Fibroblast of lung (primary cell): ENCODE measurements at regions not wholly inside any gene's neighbourhood (a gene's known extent, or its start where the extent isn't known, plus 50 kb on each side); places are given as distances from the start of the nearest gene placed in this dataset.
A peak's percentile ranks its signal among the peaks of the same experiment; 100 is the strongest.

Experiments
- DNase-seq, 2 donors: peaks; one replicate each; pipeline versions ENCODE4 v3.0.0 to v3.0.0-alpha.2; 2010; ENCODE audit warnings: low read depth in 2 of 2
- H2AFZ ChIP-seq: 2 replicates; pipeline ENCODE4 v1.5.1; 2012; ENCODE audit warnings: low read length, control low read depth, inconsistent platforms
- H3K27ac ChIP-seq: 2 replicates; pipeline ENCODE4 v1.5.1; 2011; ENCODE audit warnings: low read length, control low read depth; ENCODE audit not compliant: insufficient read depth
- H3K27me3 ChIP-seq: 2 replicates; pipeline ENCODE4 v1.5.1; 2011; ENCODE audit warnings: mild to moderate bottlenecking, low read length; ENCODE audit not compliant: control insufficient read depth, insufficient read depth
- H3K36me3 ChIP-seq: 2 replicates; pipeline ENCODE4 v1.5.1; 2011; ENCODE audit warnings: low read length; ENCODE audit not compliant: control insufficient read depth, insufficient read depth
- H3K4me1 ChIP-seq: 2 replicates; pipeline ENCODE4 v1.5.1; 2011; ENCODE audit warnings: low read length; ENCODE audit not compliant: control insufficient read depth, insufficient read depth; ENCODE audit errors: extremely low read depth
- H3K4me2 ChIP-seq: 2 replicates; pipeline ENCODE4 v1.5.1; 2011; ENCODE audit warnings: low read length, control low read depth; ENCODE audit not compliant: insufficient read depth; ENCODE audit errors: extremely low read depth
- H3K4me3 ChIP-seq, 4 experiments: fragments of 200-600 bp in 1 of 4; sonication (generic) in 1 of 4; replicated peaks in 1 of 4; 2 replicates each; pipeline ENCODE4 v1.5.1; 2011 to 2016; ENCODE audit warnings: low read length in 4 of 4, low read depth in 3 of 4, mild to moderate bottlenecking in 3 of 4, control low read depth in 2 of 4, inconsistent platforms in 1 of 4, mixed read lengths in 1 of 4; ENCODE audit not compliant: insufficient read depth in 1 of 4; ENCODE audit errors: control extremely low read depth in 1 of 4
- H3K79me2 ChIP-seq: 2 replicates; pipeline ENCODE4 v1.5.1; 2012; ENCODE audit warnings: mild to moderate bottlenecking, low read length, inconsistent platforms; ENCODE audit not compliant: control insufficient read depth, insufficient read depth
- H3K9ac ChIP-seq: 2 replicates; pipeline ENCODE4 v1.5.1; 2011; ENCODE audit warnings: mild to moderate bottlenecking, low read length, control low read depth; ENCODE audit not compliant: insufficient read depth
- H3K9me3 ChIP-seq: 2 replicates; pipeline ENCODE4 v1.5.1; 2012; ENCODE audit warnings: low read depth, low read length; ENCODE audit not compliant: control insufficient read depth, insufficient read depth
- H4K20me1 ChIP-seq: 2 replicates; pipeline ENCODE4 v1.5.1; 2011; ENCODE audit warnings: low read length; ENCODE audit not compliant: control insufficient read depth, insufficient read depth; ENCODE audit errors: extremely low read depth
- CTCF ChIP-seq, 2 donors: IDR thresholded peaks in 1 of 2; conservative IDR thresholded peaks in 1 of 2; 1 replicate in 1 of 2; 2 replicates in 1 of 2; pipeline ENCODE4 v1.5.1; 2011 to 2012; ENCODE audit warnings: low read length in 2 of 2, control low read depth in 1 of 2, inconsistent platforms in 1 of 2, low read depth in 1 of 2, mild to moderate bottlenecking in 1 of 2
- EZH2 ChIP-seq: IDR thresholded peaks from 2 replicates; pipeline ENCODE4 v1.5.1; 2012; ENCODE audit warnings: low read length, control low read depth, mild to moderate bottlenecking; ENCODE audit errors: missing control alignments

GRCh38 chr3:55330355-55330754, 156.8 kb downstream of the WNT5A start:
- H3K4me1 ChIP-seq, result peaks cover 18% of the 10 kb centered on the region
- H3K4me2 ChIP-seq, result peak overlapping the region; percentile 73
- no peak for TF ChIP-seq EZH2
- TF ChIP-seq CTCF (conservative IDR thresholded peaks at IDR 0.05 in 1 of 2, IDR thresholded peaks at IDR 0.05 in 1 of 2; ENCODE audit: low read depth in 1 of 2, low read length in 2 of 2), result no peak
- no peaks in the 10 kb centered on the region for H3K36me3 ChIP-seq
- peak overlapping the region; percentile 74 for H3K27ac ChIP-seq
- H4K20me1 ChIP-seq, result no peaks in the 10 kb centered on the region
- H3K9ac ChIP-seq, result no peak overlapping the region
- H3K9me3 ChIP-seq, result no peaks in the 10 kb centered on the region
- H3K27me3 ChIP-seq, result no peaks in the 10 kb centered on the region
- H3K4me3 ChIP-seq, result no peak overlapping the region
- no peak overlapping the region for H2AFZ ChIP-seq
- H3K79me2 ChIP-seq, result no peaks in the 10 kb centered on the region
- peak; percentile 88 to 99 for DNase-seq

GRCh38 chr3:55329849-55330248, 157.3 kb downstream of the WNT5A start:
- Histone ChIP-seq H3K4me3 (no peak overlapping the region), H3K36me3 (no peaks in the 10 kb centered on the region), H3K27me3 (no peaks in the 10 kb centered on the region), H3K79me2 (no peaks in the 10 kb centered on the region), H3K9ac (no peak overlapping the region), H3K4me2 (peak overlapping the region; percentile 73), H4K20me1 (no peaks in the 10 kb centered on the region), H3K27ac (peak overlapping the region; percentile 74), H3K9me3 (no peaks in the 10 kb centered on the region), H3K4me1 (peaks cover 18% of the 10 kb centered on the region), H2AFZ (no peak overlapping the region)
- no peak for TF ChIP-seq CTCF (conservative IDR thresholded peaks at IDR 0.05 in 1 of 2, IDR thresholded peaks at IDR 0.05 in 1 of 2; ENCODE audit: low read depth in 1 of 2, low read length in 2 of 2)
- TF ChIP-seq EZH2, result no peak
- peak; percentile 87 to 97 for DNase-seq

- DNase-seq, result peak; percentile 54 to 87
- Histone ChIP-seq H3K4me3 (no peak overlapping the region), H4K20me1 (no peaks in the 10 kb centered on the region), H3K9me3 (no peaks in the 10 kb centered on the region), H2AFZ (no peak overlapping the region), H3K79me2 (no peaks in the 10 kb centered on the region), H3K27ac (peak overlapping the region; percentile 35), H3K4me2 (peak overlapping the region; percentile 9), H3K36me3 (no peaks in the 10 kb centered on the region), H3K4me1 (peaks cover 11% of the 10 kb centered on the region), H3K9ac (no peak overlapping the region), H3K27me3 (no peaks in the 10 kb centered on the region)
- TF ChIP-seq CTCF (conservative IDR thresholded peaks at IDR 0.05 in 1 of 2, IDR thresholded peaks at IDR 0.05 in 1 of 2; ENCODE audit: low read depth in 1 of 2, low read length in 2 of 2), result no peak
- TF ChIP-seq EZH2, result no peak
Measured at GRCh38 chr3:55327131-55327920, 159.8 kb downstream of the WNT5A start.
